ENCODE measurements at regions not wholly inside any gene's neighbourhood (a gene's known extent, or its start where the extent isn't known, plus 50 kb on each side); places are given as distances from the start of the nearest gene placed in this dataset.

DNA sequence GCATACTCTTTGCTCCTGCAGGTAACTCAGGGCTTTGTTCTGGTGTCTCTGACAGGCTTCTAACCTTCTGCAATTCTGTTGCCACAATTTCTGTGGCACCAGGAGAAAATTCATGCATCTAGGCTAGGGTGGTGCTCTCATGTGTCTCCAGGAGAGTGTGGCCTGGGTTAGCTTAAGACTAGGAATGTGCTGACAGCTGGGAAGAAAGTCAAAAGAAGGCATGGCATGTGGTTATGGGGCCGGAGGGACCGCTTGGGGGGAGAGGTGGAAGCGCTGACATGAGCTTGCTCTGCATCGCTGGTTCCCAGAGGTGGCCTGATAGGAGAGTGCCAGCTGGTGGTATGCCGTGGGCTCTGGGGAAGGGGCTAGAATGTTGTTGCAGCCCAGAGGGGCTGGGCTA, 173.3 kb upstream of the TNP1 start:
- no peak for DNase-seq
- H3K27me3 ChIP-seq: no peaks in the 10 kb centered on the region
- peaks cover 0 to 31% (median 12%) of the 10 kb centered on the region in 9 donors for H3K4me1 ChIP-seq
- TF ChIP-seq, protein P1, sequence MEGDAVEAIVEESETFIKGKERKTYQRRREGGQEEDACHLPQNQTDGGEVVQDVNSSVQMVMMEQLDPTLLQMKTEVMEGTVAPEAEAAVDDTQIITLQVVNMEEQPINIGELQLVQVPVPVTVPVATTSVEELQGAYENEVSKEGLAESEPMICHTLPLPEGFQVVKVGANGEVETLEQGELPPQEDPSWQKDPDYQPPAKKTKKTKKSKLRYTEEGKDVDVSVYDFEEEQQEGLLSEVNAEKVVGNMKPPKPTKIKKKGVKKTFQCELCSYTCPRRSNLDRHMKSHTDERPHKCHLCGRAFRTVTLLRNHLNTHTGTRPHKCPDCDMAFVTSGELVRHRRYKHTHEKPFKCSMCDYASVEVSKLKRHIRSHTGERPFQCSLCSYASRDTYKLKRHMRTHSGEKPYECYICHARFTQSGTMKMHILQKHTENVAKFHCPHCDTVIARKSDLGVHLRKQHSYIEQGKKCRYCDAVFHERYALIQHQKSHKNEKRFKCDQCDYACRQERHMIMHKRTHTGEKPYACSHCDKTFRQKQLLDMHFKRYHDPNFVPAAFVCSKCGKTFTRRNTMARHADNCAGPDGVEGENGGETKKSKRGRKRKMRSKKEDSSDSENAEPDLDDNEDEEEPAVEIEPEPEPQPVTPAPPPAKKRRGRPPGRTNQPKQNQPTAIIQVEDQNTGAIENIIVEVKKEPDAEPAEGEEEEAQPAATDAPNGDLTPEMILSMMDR (IDR thresholded peaks at IDR 0.05): no peak
- H3K27ac ChIP-seq: no peak overlapping the region
- no peaks in the 10 kb centered on the region for H3K9me3 ChIP-seq
- H3K36me3 ChIP-seq: no peaks in the 10 kb centered on the region
- WGBS, 2 donors: 45 to 65% methylated on average over 5 of the region's 5 CpGs
- intact Hi-C loops (cut with DNase I): no loop called here
- no peak for ATAC-seq
- H3K4me3 ChIP-seq: no peak overlapping the region

DNA sequence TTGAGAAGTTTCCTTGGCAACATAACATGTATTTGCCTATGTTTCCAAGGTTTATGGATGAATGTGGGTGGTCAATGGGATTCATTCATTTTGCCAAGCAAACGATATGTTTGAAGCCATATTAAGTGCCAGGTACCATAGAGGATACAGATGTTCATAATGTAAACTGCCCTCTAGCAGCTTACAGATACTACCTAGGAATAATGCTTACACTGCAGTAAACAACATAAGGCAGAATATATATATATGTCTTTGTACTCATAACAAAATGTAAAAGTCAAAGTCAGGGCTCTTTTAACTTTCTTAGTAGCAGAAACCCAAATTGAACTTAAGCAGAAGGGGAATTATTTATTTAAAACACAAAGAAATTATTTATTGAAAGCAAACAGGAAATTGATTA, 171.6 kb upstream of the TNP1 start:
- WGBS, 2 donors: 71 to 88% methylated on average over 1 of the region's 1 CpG
- Histone ChIP-seq H3K4me3 (no peak overlapping the region), H3K27ac (no peak overlapping the region), H3K36me3 (no peaks in the 10 kb centered on the region), H3K27me3 (no peaks in the 10 kb centered on the region), H3K4me1 (peaks cover 0 to 13% (median 9%) of the 10 kb centered on the region in 9 donors), H3K9me3 (no peaks in the 10 kb centered on the region)
- ATAC-seq: no peak
- DNase-seq: no peak
- intact Hi-C loops (cut with DNase I): no loop called here
- TF ChIP-seq, protein P1 (IDR thresholded peaks at IDR 0.05): no peak

DNA sequence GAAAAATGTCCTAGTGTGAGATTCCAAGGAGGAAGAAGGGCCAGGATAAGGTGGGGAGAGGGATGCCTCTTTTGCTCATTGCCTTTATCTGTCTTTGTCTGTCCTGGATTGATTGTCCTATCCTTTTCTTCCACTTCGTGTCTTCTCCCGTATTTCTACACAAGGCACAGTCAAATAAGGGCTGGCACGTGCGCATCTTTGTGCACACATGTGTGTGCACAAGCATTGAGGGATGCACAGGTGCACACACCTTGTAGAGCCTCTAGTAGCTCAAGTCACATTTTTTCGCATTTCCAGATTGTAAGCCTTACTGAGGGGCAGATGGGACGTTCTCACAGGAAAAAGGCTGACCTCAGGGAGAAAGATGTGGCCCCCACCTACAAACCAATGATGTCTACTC, 170.2 kb upstream of the TNP1 start:
- ATAC-seq (no peak), DNase-seq (no peak)
- H3K36me3 ChIP-seq: no peaks in the 10 kb centered on the region
- no peaks in the 10 kb centered on the region for H3K9me3 ChIP-seq
- TF ChIP-seq, protein P1 (IDR thresholded peaks at IDR 0.05): no peak
- WGBS, 2 donors: 93 to 98% methylated on average over 6 of the region's 6 CpGs
- H3K4me1 ChIP-seq: no peaks in the 10 kb centered on the region
- no peak overlapping the region for H3K27ac ChIP-seq
- no peak overlapping the region for H3K4me3 ChIP-seq
- intact Hi-C loops (cut with DNase I): no loop called here
- no peaks in the 10 kb centered on the region for H3K27me3 ChIP-seq

DNA sequence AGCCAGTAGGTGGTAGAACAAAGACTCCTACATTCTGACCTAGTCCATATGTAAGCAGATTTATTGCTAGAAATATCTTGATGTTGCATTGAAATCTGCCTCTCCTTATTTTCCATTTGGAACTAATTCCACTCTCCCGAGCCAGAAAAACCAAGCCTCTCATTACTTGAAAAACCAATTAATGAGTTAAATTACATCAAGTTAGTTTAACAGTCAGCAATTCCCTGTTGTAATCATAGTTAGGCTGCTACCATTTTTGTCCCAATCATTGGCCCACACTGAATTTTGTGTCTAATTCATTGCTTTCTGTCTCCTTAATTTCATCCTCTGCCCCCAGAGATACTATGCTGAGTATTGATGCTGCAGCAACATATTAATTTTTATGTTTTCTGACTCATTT, 168.3 kb upstream of the TNP1 start:
- WGBS, 2 donors: 97 to 98% methylated on average over 1 of the region's 1 CpG

More for the DNA sequence above, 168.3 kb upstream of the TNP1 start:
- H3K4me3 ChIP-seq: no peak overlapping the region
- H3K27ac ChIP-seq: no peak overlapping the region
- intact Hi-C loops (cut with DNase I): no loop called here
- no peaks in the 10 kb centered on the region for H3K4me1 ChIP-seq
- TF ChIP-seq, protein P1 (IDR thresholded peaks at IDR 0.05): no peak
- no peaks in the 10 kb centered on the region for H3K27me3 ChIP-seq
- no peaks in the 10 kb centered on the region for H3K36me3 ChIP-seq
- no peaks in the 10 kb centered on the region for H3K9me3 ChIP-seq
- no peak for ATAC-seq
- DNase-seq: no peak
